PC-9 (cell line): ENCODE measurements at regions not wholly inside any gene's neighbourhood (a gene's known extent, or its start where the extent isn't known, plus 50 kb on each side); places are given as distances from the start of the nearest gene placed in this dataset.

ENCODE experiments used
- EZH2 ChIP-seq: fragments of 200-600 bp; sonication (generic); IDR thresholded peaks from 2 replicates; pipeline ENCODE4 v1.8.0; 2017; ENCODE audit warnings: antibody characterized with exemption, low read depth
- TF ChIP-seq, protein P1 (sequence below): fragments of 200-600 bp; sonication (generic); conservative IDR thresholded peaks from 2 replicates; pipeline ENCODE4 v1.6.1; 2017; ENCODE audit warnings: mixed run types, antibody characterized with exemption, mild to moderate bottlenecking, moderate library complexity

DNA sequence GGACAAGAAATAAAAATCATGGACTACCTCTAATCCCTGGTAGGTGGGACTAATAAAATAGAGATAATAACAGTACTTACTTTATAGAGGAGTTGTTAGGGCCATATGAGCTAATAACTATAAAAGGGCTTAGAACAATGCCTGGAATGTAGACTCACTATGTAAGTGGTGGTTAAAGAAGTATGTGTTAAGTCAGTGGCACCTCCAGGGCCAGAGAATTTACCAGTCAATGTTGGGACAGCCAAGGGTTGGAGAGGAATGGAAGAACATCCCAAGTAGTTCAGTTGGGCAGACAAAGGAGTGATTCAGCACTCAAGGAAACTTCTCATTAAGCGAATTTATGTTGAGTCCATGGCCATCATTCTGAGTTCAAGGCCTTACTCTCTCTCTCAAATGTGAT, 116.8 kb downstream of the OTOR start:
- TF ChIP-seq, protein P1, sequence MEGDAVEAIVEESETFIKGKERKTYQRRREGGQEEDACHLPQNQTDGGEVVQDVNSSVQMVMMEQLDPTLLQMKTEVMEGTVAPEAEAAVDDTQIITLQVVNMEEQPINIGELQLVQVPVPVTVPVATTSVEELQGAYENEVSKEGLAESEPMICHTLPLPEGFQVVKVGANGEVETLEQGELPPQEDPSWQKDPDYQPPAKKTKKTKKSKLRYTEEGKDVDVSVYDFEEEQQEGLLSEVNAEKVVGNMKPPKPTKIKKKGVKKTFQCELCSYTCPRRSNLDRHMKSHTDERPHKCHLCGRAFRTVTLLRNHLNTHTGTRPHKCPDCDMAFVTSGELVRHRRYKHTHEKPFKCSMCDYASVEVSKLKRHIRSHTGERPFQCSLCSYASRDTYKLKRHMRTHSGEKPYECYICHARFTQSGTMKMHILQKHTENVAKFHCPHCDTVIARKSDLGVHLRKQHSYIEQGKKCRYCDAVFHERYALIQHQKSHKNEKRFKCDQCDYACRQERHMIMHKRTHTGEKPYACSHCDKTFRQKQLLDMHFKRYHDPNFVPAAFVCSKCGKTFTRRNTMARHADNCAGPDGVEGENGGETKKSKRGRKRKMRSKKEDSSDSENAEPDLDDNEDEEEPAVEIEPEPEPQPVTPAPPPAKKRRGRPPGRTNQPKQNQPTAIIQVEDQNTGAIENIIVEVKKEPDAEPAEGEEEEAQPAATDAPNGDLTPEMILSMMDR, result no peak
- TF ChIP-seq EZH2, result no peak
